CD4-positive, alpha-beta memory T cell (primary cell): ENCODE measurements at regions not wholly inside any gene's neighbourhood (a gene's known extent, or its start where the extent isn't known, plus 50 kb on each side); places are given as distances from the start of the nearest gene placed in this dataset.

Experiments used
- CTCF ChIA-PET: fragments of 350-600 bp; sonication (Branson Sonifier 250); formaldehyde crosslinking; loops from one replicate; lab custom pipeline; 2021; ENCODE audit warnings: inconsistent platforms; ENCODE audit not compliant: partially characterized antibody; lab: Charles Lee
- POLR2A ChIA-PET: fragments of 350-600 bp; sonication (Branson Sonifier 250); formaldehyde crosslinking; loops from one replicate; lab custom pipeline; 2021; ENCODE audit not compliant: partially characterized antibody; lab: Charles Lee
- DNase-seq, 5 donors: peaks; one replicate each; pipeline versions ENCODE4 v3.0.0 to v3.0.0-alpha.2; 2020 to 2022; ENCODE audit warnings: mixed read lengths in 1 of 5
- H3K27ac ChIP-seq: one replicate; pipeline ENCODE4 v1.7.0; 2013; ENCODE audit warnings: low read depth, low read length
- H3K27me3 ChIP-seq: 2 replicates; pipeline ENCODE4 v1.7.0; 2013; ENCODE audit warnings: mild to moderate bottlenecking, low read length, moderate library complexity; ENCODE audit not compliant: insufficient read depth
- H3K36me3 ChIP-seq: 2 replicates; pipeline ENCODE4 v1.7.0; 2013; ENCODE audit warnings: mild to moderate bottlenecking, low read length, moderate library complexity; ENCODE audit not compliant: insufficient read depth
- H3K4me1 ChIP-seq: 2 replicates; pipeline ENCODE4 v1.7.0; 2013; ENCODE audit warnings: mild to moderate bottlenecking, low read length, moderate library complexity; ENCODE audit not compliant: insufficient read depth
- H3K4me3 ChIP-seq, 2 donors: one replicate each; pipeline ENCODE4 v1.7.0; 2013; ENCODE audit warnings: low read length in 2 of 2, mild to moderate bottlenecking in 1 of 2
- H3K9me3 ChIP-seq, 2 donors: one replicate each; pipeline ENCODE4 v1.7.0; 2013; ENCODE audit warnings: low read length in 2 of 2, control low read depth in 1 of 2; ENCODE audit not compliant: control insufficient read depth in 1 of 2
- H3K27ac Mint-ChIP-seq, 7 donors: one replicate each; pipeline ENCODE4 v1.8.0; 2020 to 2021; ENCODE audit warnings: mixed read lengths in 7 of 7, mild to moderate bottlenecking in 6 of 7, inconsistent platforms in 3 of 7, moderate library complexity in 3 of 7
- H3K27me3 Mint-ChIP-seq, 2 donors: one replicate each; pipeline ENCODE4 v1.8.0; 2020 to 2021; ENCODE audit warnings: mixed read lengths in 2 of 2
- H3K36me3 Mint-ChIP-seq, 2 donors: one replicate each; pipeline ENCODE4 v1.8.0; 2020 to 2021; ENCODE audit warnings: mixed read lengths in 2 of 2, inconsistent platforms in 1 of 2, mild to moderate bottlenecking in 1 of 2
- H3K4me1 Mint-ChIP-seq, 4 donors: one replicate each; pipeline ENCODE4 v1.8.0; 2020 to 2021; ENCODE audit warnings: mixed read lengths in 4 of 4, mild to moderate bottlenecking in 1 of 4
- H3K4me3 Mint-ChIP-seq, 8 donors: one replicate each; pipeline ENCODE4 v1.8.0; 2020 to 2021; ENCODE audit warnings: mixed read lengths in 8 of 8, mild to moderate bottlenecking in 7 of 8, moderate library complexity in 6 of 8, inconsistent platforms in 3 of 8
- H3K9me3 Mint-ChIP-seq, 8 donors: one replicate each; pipeline ENCODE4 v1.8.0; 2020 to 2021; ENCODE audit warnings: mixed read lengths in 8 of 8, mild to moderate bottlenecking in 5 of 8, inconsistent platforms in 3 of 8, moderate library complexity in 1 of 8
- intact Hi-C: fragments of 100-400 bp; cut with micrococcal nuclease; formaldehyde crosslinking; loops from one replicate; pipeline ENCODE4 v1.15.1; 2023

DNA sequence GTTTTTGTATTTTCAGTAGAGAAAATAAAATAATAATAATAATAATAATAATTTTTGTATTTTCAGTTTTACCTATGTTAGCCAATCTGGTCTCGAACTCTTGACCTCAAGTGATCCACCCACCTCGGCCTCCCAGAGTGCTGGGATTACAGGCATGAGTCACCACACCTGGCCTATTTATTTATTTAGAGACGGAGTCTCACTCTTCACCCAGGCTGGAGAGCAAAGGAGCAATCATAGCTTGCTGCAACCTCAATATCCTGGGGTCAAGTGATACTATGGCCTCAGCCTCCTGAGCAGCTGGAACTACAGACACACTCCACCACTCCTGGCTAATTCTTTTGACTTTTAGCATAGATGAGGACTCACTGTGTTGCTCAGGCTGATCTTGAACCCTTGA is 167.5 kb downstream of the TLE1 start:
- Histone ChIP-seq H3K4me1 (no peaks in the 10 kb centered on the region), H3K27ac (no peak overlapping the region), H3K27me3 (no peaks in the 10 kb centered on the region), H3K4me3 (no peak overlapping the region), H3K9me3 (no peaks in the 10 kb centered on the region), H3K36me3 (no peaks in the 10 kb centered on the region)
- intact Hi-C loops = loop anchor here (2.0 kb wide), 1 partner anchor 165 kb away; no protein-coding TSS in a partner anchor
- Mint-ChIP-seq H3K4me1 (no peaks in the 10 kb centered on the region), H3K27ac (no peak overlapping the region), H3K36me3 (no peaks in the 10 kb centered on the region), H3K27me3 (no peaks in the 10 kb centered on the region), H3K4me3 (no peak overlapping the region), H3K9me3 (peaks cover 0 to 9% (median under 1%) of the 10 kb centered on the region in 8 donors)
- POLR2A ChIA-PET = no interaction called here
- CTCF ChIA-PET = no interaction called here
- DNase-seq = no peak

- Histone ChIP-seq H3K4me1 (no peaks in the 10 kb centered on the region), H3K4me3 (no peak overlapping the region), H3K27ac (no peak overlapping the region), H3K9me3 (no peaks in the 10 kb centered on the region), H3K36me3 (no peaks in the 10 kb centered on the region), H3K27me3 (no peaks in the 10 kb centered on the region)
- Mint-ChIP-seq H3K4me3 (no peak overlapping the region), H3K9me3 (peaks cover 0 to 6% (median 0%) of the 10 kb centered on the region in 8 donors), H3K36me3 (no peaks in the 10 kb centered on the region), H3K27ac (no peak overlapping the region), H3K27me3 (no peaks in the 10 kb centered on the region), H3K4me1 (no peaks in the 10 kb centered on the region)
- no peak for DNase-seq
- CTCF ChIA-PET = no interaction called here
- POLR2A ChIA-PET = interaction anchor here (0.7 kb wide), 1 partner anchor 247 kb away, joined by 4 read pairs; no protein-coding TSS in a partner anchor
- intact Hi-C loops = no loop called here
Measured at GRCh38 chr9:81519816-81520495, 169.4 kb downstream of the TLE1 start.

GRCh38 chr9:81517954-81518353 is 171.4 kb downstream of the TLE1 start:
- Mint-ChIP-seq H3K27ac (no peak overlapping the region), H3K4me1 (no peaks in the 10 kb centered on the region), H3K4me3 (no peak overlapping the region), H3K36me3 (no peaks in the 10 kb centered on the region), H3K9me3 (peaks cover 0 to 6% (median 1%) of the 10 kb centered on the region in 8 donors), H3K27me3 (no peaks in the 10 kb centered on the region)
- DNase-seq = no peak
- ChIA-PET POLR2A (no interaction called here), CTCF (no interaction called here)
- no peak overlapping the region for H3K27ac ChIP-seq
- H3K4me3 ChIP-seq = no peak overlapping the region
- H3K4me1 ChIP-seq = no peaks in the 10 kb centered on the region
- no peaks in the 10 kb centered on the region for H3K27me3 ChIP-seq
- H3K9me3 ChIP-seq = no peaks in the 10 kb centered on the region
- intact Hi-C loops = no loop called here
- no peaks in the 10 kb centered on the region for H3K36me3 ChIP-seq

- Mint-ChIP-seq H3K9me3 (peaks cover 0 to 10% (median 3%) of the 10 kb centered on the region in 8 donors), H3K4me1 (no peaks in the 10 kb centered on the region), H3K27ac (peak overlapping the region in 1 of 7 donors; percentile 44), H3K27me3 (no peaks in the 10 kb centered on the region), H3K36me3 (no peaks in the 10 kb centered on the region), H3K4me3 (no peak overlapping the region)
- Histone ChIP-seq H3K4me3 (no peak overlapping the region), H3K4me1 (no peaks in the 10 kb centered on the region), H3K27ac (no peak overlapping the region), H3K36me3 (no peaks in the 10 kb centered on the region), H3K27me3 (no peaks in the 10 kb centered on the region), H3K9me3 (no peaks in the 10 kb centered on the region)
- no peak for DNase-seq
- CTCF ChIA-PET = no interaction called here
- intact Hi-C loops = no loop called here
- POLR2A ChIA-PET = no interaction called here
Measured at GRCh38 chr9:81513059-81513458, 176.3 kb downstream of the TLE1 start.

- Mint-ChIP-seq H3K4me1 (no peaks in the 10 kb centered on the region), H3K27me3 (no peaks in the 10 kb centered on the region), H3K4me3 (no peak overlapping the region), H3K27ac (peak overlapping the region in 1 of 7 donors; percentile 44), H3K9me3 (peaks cover 0 to 10% (median 5%) of the 10 kb centered on the region in 8 donors), H3K36me3 (no peaks in the 10 kb centered on the region)
- Histone ChIP-seq H3K4me1 (no peaks in the 10 kb centered on the region), H3K27ac (no peak overlapping the region), H3K27me3 (no peaks in the 10 kb centered on the region), H3K4me3 (no peak overlapping the region), H3K9me3 (no peaks in the 10 kb centered on the region), H3K36me3 (no peaks in the 10 kb centered on the region)
- ChIA-PET POLR2A (no interaction called here), CTCF (no interaction called here)
- DNase-seq = no peak
- intact Hi-C loops = no loop called here
Measured at GRCh38 chr9:81512641-81513040, 176.7 kb downstream of the TLE1 start.

- DNase-seq = no peak
Measured at GRCh38 chr9:81508476-81508875, 180.9 kb downstream of the TLE1 start.

GRCh38 chr9:81506941-81507864 is 182.1 kb downstream of the TLE1 start:
- Histone ChIP-seq H3K9me3 (no peaks in the 10 kb centered on the region), H3K4me3 (no peak overlapping the region), H3K27ac (no peak overlapping the region), H3K4me1 (no peaks in the 10 kb centered on the region), H3K27me3 (no peaks in the 10 kb centered on the region), H3K36me3 (no peaks in the 10 kb centered on the region)
- DNase-seq = no peak
- H3K27me3 Mint-ChIP-seq = no peaks in the 10 kb centered on the region
- H3K4me1 Mint-ChIP-seq = no peaks in the 10 kb centered on the region
- ChIA-PET CTCF (no interaction called here), POLR2A (no interaction called here)
- peaks cover 0 to 10% (median 4%) of the 10 kb centered on the region in 8 donors for H3K9me3 Mint-ChIP-seq
- no peaks in the 10 kb centered on the region for H3K36me3 Mint-ChIP-seq
- no peak overlapping the region for H3K27ac Mint-ChIP-seq
- no peak overlapping the region for H3K4me3 Mint-ChIP-seq
- intact Hi-C loops = no loop called here

More at GRCh38 chr9:81508476-81508875, 180.9 kb downstream of the TLE1 start:
- ChIA-PET POLR2A (no interaction called here), CTCF (no interaction called here)
- no peak overlapping the region for H3K4me3 Mint-ChIP-seq
- H3K27ac ChIP-seq = no peak overlapping the region
- H3K4me1 ChIP-seq = no peaks in the 10 kb centered on the region
- peaks cover 0 to 10% (median 4%) of the 10 kb centered on the region in 8 donors for H3K9me3 Mint-ChIP-seq
- H3K9me3 ChIP-seq = no peaks in the 10 kb centered on the region
- intact Hi-C loops = no loop called here
- H3K36me3 Mint-ChIP-seq = no peaks in the 10 kb centered on the region
- no peaks in the 10 kb centered on the region for H3K27me3 Mint-ChIP-seq
- no peak overlapping the region for H3K4me3 ChIP-seq
- no peaks in the 10 kb centered on the region for H3K27me3 ChIP-seq
- H3K36me3 ChIP-seq = no peaks in the 10 kb centered on the region
- no peak overlapping the region for H3K27ac Mint-ChIP-seq
- H3K4me1 Mint-ChIP-seq = no peaks in the 10 kb centered on the region
